ENCODE measurements at regions not wholly inside any gene's neighbourhood (a gene's known extent, or its start where the extent isn't known, plus 50 kb on each side); places are given as distances from the start of the nearest gene placed in this dataset.

DNA sequence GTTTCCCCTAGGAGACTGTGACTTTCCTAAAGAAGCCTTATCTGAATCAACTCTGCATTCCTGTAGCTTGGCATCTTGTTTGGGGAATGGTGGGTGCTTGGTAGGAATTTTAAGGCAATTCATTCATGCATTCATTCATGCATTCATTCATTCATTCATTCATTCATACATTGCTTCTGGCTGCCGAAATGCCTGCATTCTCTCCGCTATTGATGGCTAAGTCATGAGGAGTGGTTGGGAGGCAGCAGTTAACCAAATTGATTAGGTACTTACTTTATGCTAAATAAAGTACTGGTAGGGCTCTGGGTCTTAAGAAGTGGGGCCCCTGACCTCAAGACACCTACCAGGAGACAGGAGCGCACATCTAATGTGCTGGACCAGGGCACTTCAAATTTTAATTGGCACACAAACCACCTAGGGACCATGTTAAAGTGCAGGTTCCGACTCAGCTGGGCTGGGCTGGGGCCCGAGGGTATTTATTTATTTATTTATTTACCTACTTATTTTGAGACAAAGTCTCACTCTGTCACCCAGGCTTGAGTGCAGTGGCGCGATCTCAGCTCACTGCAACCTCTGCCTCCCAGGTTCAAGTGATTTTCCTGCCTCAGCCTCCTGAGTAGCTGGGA, 127.6 kb downstream of the ANKRD60 start:
- TF ChIP-seq, protein P1, sequence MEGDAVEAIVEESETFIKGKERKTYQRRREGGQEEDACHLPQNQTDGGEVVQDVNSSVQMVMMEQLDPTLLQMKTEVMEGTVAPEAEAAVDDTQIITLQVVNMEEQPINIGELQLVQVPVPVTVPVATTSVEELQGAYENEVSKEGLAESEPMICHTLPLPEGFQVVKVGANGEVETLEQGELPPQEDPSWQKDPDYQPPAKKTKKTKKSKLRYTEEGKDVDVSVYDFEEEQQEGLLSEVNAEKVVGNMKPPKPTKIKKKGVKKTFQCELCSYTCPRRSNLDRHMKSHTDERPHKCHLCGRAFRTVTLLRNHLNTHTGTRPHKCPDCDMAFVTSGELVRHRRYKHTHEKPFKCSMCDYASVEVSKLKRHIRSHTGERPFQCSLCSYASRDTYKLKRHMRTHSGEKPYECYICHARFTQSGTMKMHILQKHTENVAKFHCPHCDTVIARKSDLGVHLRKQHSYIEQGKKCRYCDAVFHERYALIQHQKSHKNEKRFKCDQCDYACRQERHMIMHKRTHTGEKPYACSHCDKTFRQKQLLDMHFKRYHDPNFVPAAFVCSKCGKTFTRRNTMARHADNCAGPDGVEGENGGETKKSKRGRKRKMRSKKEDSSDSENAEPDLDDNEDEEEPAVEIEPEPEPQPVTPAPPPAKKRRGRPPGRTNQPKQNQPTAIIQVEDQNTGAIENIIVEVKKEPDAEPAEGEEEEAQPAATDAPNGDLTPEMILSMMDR (conservative IDR thresholded peaks at IDR 0.05): no peak
- no peak for TF ChIP-seq ZFX (IDR thresholded peaks at IDR 0.05)
